C4-2B (cell line): ENCODE measurements at regions not wholly inside any gene's neighbourhood (a gene's known extent, or its start where the extent isn't known, plus 50 kb on each side); places are given as distances from the start of the nearest gene placed in this dataset.

Experiments used
- H3K27ac ChIP-seq: fragments of 450-650 bp; 2 replicates; pipeline ENCODE4 v1.5.1; 2017
- CTCF ChIP-seq: fragments of 450-650 bp; conservative IDR thresholded peaks from 2 replicates; pipeline ENCODE4 v1.5.1; 2017; ENCODE audit warnings: mild to moderate bottlenecking
- ZFX ChIP-seq: fragments of 450-650 bp; IDR thresholded peaks from 2 replicates; pipeline ENCODE4 v1.6.1; 2017

GRCh38 chr4:22246847-22247246, 269.0 kb downstream of the ADGRA3 start:
- no peak overlapping the region for H3K27ac ChIP-seq
- TF ChIP-seq CTCF = no peak
- TF ChIP-seq ZFX = no peak

- H3K27ac ChIP-seq = no peak overlapping the region
- TF ChIP-seq ZFX = no peak
- TF ChIP-seq CTCF = no peak
Measured at GRCh38 chr4:22245294-22245693, 270.6 kb downstream of the ADGRA3 start.

GRCh38 chr4:22241415-22241814, 274.5 kb downstream of the ADGRA3 start:
- no peak for TF ChIP-seq CTCF
- no peak for TF ChIP-seq ZFX
- no peak overlapping the region for H3K27ac ChIP-seq

GRCh38 chr4:22240814-22241213, 275.1 kb downstream of the ADGRA3 start:
- no peak overlapping the region for H3K27ac ChIP-seq
- TF ChIP-seq ZFX (no peak), CTCF (no peak)

- TF ChIP-seq CTCF = peak; percentile 39
- TF ChIP-seq ZFX = no peak
- H3K27ac ChIP-seq = no peak overlapping the region
Measured at GRCh38 chr4:22238742-22239141, 277.1 kb downstream of the ADGRA3 start.

GRCh38 chr4:22237846-22238494, 277.9 kb downstream of the ADGRA3 start:
- H3K27ac ChIP-seq = no peak overlapping the region
- TF ChIP-seq ZFX (no peak), CTCF (no peak)

GRCh38 chr4:22237155-22237751, 278.6 kb downstream of the ADGRA3 start:
- TF ChIP-seq ZFX (no peak), CTCF (peak; percentile 74)
- H3K27ac ChIP-seq = no peak overlapping the region
